NT2/D1 (cell line): ENCODE measurements at regions not wholly inside any gene's neighbourhood (a gene's known extent, or its start where the extent isn't known, plus 50 kb on each side); places are given as distances from the start of the nearest gene placed in this dataset.

Experiments used
- SUZ12 ChIP-seq: IDR thresholded peaks from 2 replicates; pipeline ENCODE4 v1.6.1; 2011; ENCODE audit not compliant: insufficient read length, insufficient read depth; ENCODE audit errors: extremely low read depth
- YY1 ChIP-seq: IDR thresholded peaks from 2 replicates; pipeline ENCODE4 v1.6.1; 2011; ENCODE audit not compliant: insufficient read length, insufficient read depth
- ZNF274 ChIP-seq: IDR thresholded peaks from 2 replicates; pipeline ENCODE4 v1.6.1; 2011; ENCODE audit warnings: mild to moderate bottlenecking, low read depth, low read length

DNA sequence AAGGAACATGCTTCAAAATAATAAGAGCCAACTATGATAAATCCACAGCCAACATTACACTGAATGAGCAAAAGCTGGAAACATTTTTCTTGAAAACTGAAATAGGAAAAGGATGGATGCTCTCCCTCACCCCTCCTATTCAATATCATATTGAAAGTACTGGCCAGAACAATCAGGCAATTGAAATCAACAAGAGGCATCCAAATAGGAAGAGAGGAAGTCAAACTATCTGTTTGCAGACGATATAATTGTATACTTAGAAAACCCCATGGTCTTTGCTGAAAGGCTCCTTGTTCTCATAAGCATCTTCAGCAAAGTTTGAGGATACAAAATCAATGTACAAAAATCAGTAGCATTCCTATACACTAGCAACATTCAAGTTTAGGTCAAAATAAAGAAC lies 1562.5 kb upstream of the ADGRL3 start:
- TF ChIP-seq YY1 (no peak), ZNF274 (no peak), SUZ12 (no peak)
